ENCODE measurements at regions not wholly inside any gene's neighbourhood (a gene's known extent, or its start where the extent isn't known, plus 50 kb on each side); places are given as distances from the start of the nearest gene placed in this dataset.

- TF ChIP-seq, protein P1, sequence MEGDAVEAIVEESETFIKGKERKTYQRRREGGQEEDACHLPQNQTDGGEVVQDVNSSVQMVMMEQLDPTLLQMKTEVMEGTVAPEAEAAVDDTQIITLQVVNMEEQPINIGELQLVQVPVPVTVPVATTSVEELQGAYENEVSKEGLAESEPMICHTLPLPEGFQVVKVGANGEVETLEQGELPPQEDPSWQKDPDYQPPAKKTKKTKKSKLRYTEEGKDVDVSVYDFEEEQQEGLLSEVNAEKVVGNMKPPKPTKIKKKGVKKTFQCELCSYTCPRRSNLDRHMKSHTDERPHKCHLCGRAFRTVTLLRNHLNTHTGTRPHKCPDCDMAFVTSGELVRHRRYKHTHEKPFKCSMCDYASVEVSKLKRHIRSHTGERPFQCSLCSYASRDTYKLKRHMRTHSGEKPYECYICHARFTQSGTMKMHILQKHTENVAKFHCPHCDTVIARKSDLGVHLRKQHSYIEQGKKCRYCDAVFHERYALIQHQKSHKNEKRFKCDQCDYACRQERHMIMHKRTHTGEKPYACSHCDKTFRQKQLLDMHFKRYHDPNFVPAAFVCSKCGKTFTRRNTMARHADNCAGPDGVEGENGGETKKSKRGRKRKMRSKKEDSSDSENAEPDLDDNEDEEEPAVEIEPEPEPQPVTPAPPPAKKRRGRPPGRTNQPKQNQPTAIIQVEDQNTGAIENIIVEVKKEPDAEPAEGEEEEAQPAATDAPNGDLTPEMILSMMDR (conservative IDR thresholded peaks at IDR 0.05) = no peak
- no peak for TF ChIP-seq ZFX (IDR thresholded peaks at IDR 0.05)
These were observed 130.4 kb downstream of the MBL2 start for GRCh38 chr10:52642208-52642607.

All from C4-2B (cell line).